HG02623 (cell line): ENCODE measurements at regions not wholly inside any gene's neighbourhood (a gene's known extent, or its start where the extent isn't known, plus 50 kb on each side); places are given as distances from the start of the nearest gene placed in this dataset.

ENCODE experiments used
- ATAC-seq: cut with Tn5 transposase; IDR thresholded peaks from one replicate; pipeline ENCODE4 v1.9.1; 2021; ENCODE audit warnings: moderate library complexity; ENCODE audit not compliant: unreplicated experiment

DNA sequence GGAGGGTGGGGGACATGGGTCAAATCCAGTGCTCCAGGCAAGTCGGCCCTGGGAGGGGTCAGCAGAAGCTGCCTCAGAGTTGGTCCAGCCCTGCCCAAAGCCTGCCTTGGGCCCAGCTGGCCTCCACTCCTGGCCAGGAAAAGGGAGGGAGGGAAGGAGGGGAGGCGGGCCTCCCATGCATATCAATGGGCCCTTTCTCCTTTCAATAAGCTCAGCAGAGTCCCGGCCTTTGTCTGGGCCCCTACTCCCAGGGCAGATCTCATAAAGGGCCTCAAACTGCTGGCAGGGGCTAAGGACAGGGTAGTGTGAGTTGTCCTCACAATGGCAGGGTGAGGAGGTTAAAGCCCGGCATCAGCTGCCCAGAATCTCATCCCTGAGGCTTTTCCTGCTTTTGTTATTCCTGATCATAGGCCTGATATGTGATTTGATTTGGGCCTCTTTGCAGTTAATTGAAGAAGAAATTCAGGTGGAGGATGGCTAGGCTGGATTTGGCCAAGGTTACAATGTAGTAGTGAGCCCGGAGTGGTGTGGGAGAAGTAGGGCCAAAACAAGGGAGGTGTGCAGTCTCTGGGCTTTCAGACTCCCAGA is 121.1 kb upstream of the ATP6AP2 start:
- ATAC-seq, result no peak

DNA sequence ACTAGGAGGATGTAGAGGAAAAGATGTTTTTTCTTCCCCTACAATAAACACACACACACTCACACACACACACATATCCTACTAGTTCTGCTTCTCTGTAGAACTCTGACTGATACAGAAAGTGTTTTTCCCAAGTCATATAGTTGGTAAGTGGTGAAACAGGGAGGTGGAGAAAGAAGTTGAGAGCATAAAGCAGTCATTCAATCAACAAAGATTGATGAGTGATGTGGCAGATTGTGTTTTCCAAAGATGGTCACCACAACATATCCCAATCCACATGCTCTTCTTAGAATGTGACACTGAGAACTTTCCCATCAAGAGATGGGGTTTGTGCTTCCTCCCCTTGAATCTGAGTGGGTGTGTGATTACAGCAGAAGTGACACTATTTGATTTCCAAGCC is 123.4 kb upstream of the ATP6AP2 start:
- ATAC-seq, result no peak

DNA sequence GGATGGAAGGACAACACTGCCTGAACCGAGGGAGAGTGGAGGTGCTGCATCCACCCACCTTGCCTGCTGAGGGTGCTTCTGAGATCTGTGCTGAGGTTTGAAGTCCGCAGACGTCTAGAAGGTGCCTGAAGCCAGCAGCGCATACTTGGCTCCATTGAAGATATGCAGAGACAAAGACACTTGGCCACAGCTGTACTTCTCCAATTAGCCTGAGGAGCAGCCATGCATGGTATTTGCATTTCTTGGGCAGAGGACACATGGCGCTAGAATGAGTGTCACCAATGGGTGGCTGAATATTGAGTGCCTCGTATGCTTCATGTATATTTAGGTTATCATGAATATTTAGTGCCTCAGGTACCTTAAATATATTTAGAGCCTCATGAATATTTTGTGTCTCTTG is 128.7 kb upstream of the ATP6AP2 start:
- no peak for ATAC-seq

DNA sequence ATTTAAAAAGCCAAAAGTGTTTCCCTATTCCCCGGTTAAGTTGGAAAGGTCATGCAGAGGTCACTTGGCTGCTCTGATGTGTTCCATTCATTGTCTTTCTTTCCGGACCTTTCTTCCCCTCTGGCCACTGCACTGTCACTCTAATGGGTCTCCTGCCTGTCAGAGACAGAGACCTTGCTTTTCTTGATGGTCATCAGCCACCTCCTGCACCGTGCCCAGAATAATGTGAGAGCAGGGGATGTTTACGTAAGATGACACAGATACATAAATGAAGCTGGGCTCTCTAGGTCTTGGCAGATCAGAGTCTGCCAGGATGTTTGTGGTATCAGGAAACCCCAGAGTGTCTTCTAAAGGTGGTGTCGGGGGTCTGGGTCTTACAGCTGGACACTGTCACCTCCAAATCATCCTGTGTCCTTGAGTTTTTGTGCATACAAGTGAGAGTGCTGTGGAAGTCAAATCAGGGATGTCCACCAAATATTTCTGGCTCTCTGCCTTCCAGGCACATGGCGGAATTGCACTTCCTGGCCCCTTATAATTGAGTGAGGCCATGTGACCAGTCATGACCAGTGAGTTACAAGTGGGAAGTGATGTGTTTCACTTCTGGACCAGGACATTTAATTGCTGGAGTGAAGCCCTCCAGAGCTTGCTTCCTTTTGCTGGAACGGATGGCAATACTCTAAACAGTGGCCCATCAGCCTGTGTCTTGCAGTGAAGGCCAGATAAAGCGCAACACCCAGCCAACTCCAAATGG is 130.6 kb upstream of the ATP6AP2 start:
- ATAC-seq, result no peak

DNA sequence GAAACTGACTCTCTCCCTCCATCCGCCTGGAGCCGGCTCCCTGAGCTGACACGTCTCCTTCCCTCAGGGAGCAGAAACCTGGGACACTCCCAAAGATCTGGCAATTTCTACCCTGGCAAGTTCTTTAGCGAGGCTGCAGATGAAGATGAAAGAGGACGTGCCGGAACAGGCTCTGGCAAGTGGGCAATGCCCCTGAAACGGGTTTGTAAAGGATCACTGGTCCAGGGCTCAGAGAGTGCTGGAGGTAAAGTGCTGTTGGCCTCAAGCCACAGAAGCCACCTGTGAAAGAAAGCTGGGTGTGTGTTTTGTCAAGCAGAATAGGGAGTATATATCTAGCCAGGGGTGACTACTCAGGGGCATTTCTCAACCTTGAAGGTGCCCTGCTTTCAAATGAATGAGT is 131.4 kb upstream of the ATP6AP2 start:
- ATAC-seq, result no peak

DNA sequence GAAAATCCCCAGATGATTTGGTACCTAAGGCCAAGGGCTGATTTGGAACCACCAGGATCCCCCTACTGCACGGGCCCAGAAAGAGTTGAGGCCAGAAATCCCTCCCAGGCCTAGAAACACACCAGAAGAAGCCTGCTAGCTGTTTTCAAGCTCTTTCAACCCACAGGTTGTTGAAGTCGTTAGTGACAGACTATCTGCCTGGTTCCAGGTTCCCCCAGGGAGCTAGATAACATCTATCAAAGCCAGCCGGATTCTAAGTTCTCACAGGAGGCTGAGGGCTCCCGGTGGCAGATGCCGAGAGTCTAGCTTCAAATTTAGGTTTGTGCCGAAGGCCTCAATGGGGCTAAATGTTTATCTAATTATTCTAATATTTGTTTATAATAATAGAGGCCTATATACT is 132.0 kb upstream of the ATP6AP2 start:
- ATAC-seq, result no peak

DNA sequence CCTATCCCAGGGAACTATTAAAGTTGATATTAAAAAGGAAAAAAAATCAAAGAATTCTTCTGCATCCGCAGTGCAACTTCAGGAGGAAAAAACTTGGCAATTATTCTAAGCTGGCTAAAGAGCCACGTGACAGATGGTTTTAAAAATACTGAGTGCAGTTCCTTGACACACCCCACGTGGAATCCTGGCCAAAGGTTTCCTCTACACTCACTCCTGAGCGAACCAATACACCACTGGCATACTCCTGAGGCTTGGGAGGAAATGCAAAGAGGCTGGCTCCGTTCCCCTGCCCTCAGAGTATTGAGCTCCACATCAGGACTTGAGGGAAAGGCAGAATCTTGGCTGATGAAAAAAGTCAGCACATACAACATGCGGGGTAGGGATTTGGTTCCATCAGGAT is 133.8 kb upstream of the ATP6AP2 start:
- no peak for ATAC-seq

DNA sequence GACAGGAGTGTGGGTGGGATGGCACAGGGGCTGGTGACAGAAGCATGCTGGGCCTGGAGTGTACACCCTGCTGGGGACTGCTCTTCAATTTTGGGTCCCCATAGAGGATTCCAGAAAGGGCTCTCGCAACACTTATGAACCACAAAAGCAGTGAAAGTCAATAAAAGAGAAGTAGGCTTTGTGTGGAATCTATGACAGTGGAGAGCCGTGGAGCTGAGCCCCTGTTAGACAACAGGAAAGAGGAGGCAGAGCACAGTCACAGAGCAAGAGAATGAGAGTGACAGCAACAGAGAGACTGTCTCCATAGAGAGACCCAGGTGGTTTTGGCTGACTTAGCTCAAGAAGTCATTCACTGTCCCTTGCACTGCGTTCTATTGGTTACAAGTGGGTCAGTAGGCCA is 135.1 kb upstream of the ATP6AP2 start:
- no peak for ATAC-seq

DNA sequence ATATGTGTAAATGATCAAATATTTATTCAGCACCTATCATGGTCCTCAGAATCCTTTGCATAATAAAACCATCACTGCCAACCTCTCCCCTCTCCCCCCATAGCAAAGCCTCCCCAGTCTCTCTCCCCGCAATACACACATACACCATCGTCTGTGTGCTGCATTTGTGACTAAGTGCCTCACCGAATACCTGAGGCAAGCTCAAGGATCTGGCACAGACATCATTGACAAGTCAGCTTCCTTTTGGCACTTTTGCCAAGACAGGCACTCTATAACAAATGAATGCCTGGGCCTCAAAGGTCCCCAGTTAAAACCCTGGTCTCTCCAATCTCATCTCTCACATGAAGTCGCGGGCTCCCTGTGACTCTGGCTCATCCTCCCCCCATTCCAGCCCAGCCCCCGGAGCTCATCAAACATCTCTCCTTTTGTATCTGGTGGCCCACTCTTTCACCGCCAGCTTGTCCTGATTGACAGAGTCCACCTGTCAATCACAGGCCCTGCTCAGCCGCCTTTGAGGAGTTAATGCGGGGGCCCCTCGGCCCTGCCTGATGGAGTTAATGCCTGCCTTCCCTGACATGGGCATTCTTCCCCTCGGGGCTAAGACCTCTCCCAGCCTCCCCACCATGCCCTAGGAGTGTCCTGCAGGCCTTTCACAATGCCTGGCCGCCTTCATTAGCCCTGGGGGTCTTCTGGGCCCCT is 135.8 kb upstream of the ATP6AP2 start:
- no peak for ATAC-seq

DNA sequence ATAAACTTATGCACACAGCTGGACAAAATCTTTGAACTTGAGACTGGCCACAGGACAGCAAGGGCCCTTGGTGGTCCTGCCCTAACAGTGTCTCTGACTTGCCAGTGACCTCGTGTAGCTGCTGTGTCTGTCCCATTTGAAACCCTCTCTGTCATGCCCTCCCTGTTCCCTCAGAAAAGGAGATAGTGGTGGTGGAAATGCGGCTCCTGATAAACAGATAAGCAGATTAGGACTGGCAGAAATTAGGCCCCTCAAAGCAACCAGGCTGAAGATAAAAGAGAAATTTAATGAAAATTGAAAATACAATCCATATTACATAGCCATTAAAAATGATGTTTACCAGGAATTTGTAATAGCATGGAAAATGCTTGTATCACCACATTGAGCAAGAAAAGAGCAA is 136.6 kb upstream of the ATP6AP2 start:
- no peak for ATAC-seq

DNA sequence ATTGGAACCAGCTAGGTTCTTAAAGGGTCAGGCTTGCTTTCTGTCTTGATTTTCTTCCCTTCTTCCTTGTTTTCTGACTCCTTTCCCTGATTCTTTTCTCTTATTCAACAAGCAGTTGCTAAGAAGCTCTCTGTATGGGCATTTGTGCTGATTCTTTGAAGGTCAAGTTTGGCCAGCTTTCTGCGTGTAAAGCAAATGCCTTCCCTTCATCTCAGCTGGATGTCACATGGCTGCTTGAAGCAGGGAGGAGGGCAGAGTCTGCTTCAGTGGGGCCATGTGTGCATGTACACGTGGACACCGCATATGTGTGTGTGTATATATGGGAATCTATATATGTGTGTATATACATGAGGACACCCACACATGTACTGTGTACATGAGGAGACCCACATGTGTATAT is 139.9 kb upstream of the ATP6AP2 start:
- no peak for ATAC-seq

DNA sequence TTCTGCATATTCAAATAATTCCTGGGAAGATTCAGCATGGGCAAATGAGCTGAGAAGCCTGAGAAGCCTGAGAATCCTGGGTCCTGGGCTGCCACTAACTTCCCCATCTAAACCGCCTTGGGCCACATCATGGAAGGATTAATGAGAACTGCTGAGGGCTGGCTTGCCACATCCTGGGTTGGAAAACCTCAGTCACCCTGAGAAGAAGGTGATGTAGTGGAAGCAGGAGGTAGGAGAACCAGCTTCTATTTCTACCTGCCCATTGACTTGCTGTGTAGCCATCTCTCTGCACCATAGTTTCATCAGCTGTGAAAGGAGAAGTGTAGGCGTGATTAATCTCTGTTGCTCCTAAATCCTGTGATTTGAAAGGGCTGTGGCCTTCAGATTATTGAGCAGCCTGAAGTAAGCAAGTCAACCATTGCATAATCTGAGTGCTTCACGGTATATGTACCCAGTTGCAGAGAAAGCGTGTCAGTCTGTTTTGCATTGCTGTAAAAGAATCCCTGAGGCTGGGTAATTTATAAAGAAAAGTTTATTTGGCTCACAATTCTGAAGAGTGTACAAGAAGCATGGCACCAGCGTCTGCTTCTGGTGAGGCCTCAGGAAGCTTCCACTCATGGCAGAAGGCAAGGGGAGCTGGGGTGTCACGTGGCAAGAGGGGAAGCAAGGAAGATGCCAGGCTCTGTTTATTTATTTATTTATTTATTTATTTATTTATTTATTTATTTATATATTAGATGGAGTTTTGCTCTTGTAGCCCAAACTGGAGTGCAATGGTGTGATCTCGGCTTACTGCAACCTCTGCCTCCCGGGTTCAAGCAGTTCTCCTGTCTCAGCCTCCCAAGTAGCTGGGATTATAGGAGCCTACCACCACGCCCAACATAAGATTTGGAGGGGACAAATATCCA is 140.9 kb upstream of the ATP6AP2 start:
- ATAC-seq, result no peak

DNA sequence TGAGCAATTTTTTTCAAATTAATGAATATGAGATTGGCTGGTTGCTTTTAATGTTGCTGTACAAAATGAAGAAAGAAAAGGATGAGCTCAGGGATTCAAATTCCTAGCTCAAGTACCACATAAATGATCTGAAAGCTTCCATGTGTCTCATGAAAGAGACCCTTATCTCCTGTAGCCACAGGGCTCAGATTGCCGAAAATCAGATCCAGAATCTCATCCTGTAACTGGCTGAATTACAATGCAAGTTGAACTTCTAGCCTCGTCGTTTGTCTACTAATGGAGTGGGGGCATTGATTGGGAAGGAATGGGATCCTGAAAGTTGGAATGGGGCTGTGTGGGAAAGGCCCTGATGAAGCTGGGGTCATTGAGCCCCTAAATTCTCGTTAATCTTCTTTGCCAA is 143.4 kb upstream of the ATP6AP2 start:
- ATAC-seq, result no peak

DNA sequence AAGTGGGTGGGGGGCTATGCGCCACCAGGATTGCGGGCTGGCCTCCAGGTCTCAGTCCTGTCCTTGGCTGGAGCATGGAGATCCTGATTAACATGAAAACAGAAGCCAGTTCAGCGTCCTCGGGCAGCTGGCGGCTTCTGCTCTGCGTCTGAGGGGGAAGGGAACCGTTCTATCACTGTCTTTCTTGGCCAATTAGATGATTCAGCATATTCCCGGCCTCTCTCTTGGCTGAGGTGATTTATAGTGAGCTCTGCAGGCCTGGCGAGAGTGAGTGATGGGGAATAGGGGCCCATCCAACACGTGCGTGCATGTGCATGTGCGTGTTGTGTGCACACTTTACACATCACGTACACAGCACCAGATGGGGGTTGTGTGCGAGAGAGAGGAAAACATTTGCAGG is 145.8 kb upstream of the ATP6AP2 start:
- ATAC-seq, result no peak

DNA sequence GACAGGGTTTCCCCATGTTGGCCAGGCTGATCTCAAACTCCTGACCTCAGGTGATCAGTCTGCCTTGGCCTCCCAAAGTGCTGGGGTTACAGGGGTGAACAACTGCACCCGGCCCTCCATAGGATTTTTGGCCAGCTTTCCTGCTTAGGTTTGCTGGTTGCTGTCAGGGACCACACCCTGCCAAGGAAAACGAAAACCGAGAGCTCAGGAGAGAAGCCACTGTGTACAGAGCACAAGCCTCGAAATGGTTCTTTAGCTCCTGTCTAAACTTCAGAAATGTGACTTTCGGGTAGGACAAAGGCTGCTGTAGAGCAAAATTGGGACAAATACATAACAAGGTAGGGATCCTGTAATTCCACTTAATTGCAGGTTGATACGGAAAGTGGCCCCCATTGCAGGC is 146.3 kb upstream of the ATP6AP2 start:
- no peak for ATAC-seq

DNA sequence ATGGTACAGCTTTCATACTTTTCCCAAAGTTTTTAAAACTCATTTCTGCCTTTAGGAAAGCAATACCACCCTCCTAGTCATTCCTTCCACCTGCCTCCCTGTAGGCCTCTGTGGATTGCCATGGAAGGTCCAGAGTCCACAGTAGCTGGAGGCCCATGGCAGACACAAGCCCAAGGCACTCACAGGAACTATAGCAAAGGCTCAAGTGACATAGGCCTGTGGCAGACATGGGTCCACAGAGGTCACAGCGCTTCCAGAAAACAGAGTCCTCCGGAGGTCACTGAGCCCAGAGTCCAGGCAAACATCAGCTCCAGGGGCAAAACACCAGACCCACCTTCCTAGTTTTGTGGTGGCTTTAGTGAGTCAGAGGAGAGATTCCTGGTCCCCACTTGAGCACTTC is 147.6 kb upstream of the ATP6AP2 start:
- ATAC-seq, result no peak

DNA sequence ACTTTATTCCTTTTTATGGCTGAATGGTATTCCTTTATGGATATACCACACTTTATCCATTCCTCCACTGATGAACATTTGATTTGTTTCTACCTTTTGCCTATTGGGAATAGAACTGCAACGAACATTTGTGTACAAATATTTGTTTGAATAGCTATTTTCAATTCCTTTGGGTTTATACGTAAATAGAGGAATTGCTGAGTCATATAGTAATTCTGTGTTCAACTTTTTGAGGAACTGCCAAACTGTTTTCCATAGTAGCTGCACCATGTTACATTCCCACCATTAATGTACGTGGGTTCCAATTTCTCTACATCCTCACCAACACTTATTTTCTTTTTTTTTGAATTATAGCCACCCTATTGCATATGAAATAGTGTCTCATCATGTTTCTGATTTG is 156.5 kb upstream of the ATP6AP2 start:
- ATAC-seq, result no peak

DNA sequence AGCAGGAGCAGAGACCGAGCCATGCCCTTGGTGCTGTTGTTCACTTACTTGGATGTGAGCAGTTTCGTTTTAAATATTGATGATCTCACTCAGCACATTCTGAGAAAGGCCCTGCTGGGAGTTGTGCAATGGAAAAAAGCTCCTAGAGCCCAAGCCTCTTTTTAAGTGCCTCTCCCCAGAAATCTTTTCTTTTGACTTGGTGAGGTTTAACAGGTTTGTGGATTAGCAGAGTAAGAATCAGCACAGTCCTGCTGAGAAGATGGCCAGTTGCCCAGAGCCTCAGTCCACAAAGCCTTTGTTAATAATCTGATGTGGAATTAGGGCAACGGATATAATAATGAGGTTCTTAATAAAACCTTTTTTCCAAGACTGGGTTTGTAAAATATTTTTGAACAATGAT is 157.5 kb upstream of the ATP6AP2 start:
- no peak for ATAC-seq

DNA sequence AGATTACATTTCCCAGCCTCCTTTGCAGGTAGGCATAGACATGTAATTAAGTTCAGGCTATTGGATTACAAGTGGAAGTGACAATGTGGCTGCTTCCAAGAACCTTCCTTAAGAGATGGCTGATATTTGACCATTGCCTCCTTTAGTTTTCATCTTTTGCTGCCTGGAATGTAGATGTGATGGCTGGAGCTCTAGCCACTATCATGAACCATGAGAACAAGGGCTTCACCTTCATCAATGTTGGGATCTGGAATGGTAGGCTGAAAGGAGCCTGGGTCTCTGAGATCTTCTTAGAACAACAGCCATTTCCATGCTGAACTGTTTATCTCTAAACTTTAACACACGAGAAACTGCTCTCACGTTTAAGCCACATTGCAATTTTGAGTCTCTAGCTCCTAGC is 158.7 kb upstream of the ATP6AP2 start:
- ATAC-seq, result no peak

DNA sequence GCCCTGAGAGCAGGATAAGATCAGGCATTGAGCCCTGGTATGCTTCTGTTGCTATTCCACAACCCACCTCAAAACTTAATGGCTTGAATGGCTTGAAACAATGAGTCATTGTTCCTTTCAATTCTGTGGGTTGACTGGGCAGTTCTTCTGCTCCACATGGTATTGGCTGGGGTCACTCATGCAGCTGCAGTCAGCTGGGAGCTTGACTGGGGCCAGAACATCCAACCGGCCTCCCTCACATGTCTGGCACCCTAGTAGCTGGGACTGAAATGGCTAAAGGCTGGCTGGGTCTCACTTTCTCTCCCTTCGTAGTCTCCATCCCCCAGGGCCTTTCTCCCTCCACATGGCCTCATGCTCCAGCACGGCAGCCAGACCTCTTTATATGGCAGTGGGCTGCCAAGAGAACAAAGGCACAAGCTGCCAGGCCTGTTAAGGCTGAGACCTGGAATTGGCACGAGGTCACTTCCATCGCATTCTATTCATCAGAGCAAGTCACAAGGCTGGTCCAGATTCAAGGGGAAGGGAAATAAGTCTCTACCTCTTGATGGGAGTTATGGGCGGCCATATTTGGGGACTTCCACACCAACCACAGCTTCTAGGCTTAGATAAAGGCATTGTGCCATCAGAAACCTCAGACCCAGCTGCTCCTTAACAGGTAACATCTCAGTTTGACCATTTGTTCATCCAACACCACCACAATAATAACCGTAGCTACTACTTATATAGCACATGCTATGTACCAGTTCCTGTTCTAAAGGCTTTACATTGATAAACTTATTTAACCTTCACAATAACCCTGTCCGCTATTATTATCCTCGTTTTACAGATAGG is 159.7 kb upstream of the ATP6AP2 start:
- ATAC-seq, result no peak

DNA sequence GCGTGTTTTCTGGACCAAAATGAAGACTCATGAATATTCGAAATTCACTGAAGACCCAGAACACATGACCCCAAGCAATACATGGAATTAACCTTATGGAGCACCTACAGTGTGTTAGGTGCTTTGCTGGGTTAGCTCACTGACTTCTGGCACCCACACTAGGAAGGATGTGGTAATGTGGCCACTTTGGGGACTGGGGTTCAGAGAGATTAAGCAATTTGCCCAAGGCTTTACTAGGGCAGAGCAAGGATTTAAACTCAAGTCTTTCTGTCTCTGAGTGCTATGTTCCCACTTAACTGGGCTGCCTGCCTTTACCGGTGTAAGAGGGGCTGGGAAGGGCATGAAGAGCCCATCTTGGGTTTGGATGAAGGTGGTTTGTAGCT is 162.0 kb upstream of the ATP6AP2 start:
- ATAC-seq, result no peak
